ENCODE measurements at regions not wholly inside any gene's neighbourhood (a gene's known extent, or its start where the extent isn't known, plus 50 kb on each side); places are given as distances from the start of the nearest gene placed in this dataset.
"Not testable (repeated sequence)": the region's sequence is repeated elsewhere in the genome, so short reads cannot be mapped to it uniquely, and the experiment has no call there.

DNA sequence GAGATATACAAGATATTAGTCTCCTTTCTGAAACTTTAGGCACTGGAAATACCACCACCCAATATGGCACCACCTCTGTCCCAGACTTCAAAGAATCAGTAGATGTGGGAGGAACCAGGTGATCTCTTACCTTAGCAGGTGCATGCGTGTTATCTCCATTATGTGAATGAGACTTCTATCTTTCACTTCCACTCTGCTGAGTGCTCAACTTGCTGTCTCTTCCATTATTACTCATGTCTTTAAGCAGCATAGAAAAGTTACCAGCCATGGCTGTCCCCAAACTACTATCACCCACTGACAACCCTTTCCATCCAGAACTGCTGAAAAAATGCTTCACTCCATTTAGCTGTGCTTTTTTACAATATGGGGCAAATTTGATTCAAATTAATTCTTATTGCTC lies 101.5 kb upstream of the PRSS1 start:
- WGBS: 97% methylated on average over 1 of the region's 1 CpG
- Histone ChIP-seq H3K27ac (no peak overlapping the region), H3K36me3 (no peaks in the 10 kb centered on the region), H3K27me3 (replicated peaks; ENCODE audit: insufficient read depth) (no peaks in the 10 kb centered on the region), H3K4me3 (no peak overlapping the region), H3K9me3 (no peaks in the 10 kb centered on the region), H3K4me1 (replicated peaks) (no peaks in the 10 kb centered on the region)
- DNase-seq (ENCODE audit: low spot score): no peak
- TF ChIP-seq CTCF (IDR thresholded peaks at IDR 0.05): no peak
- TF ChIP-seq POLR2A (IDR thresholded peaks at IDR 0.05): no peak
- no peak for TF ChIP-seq POLR2AphosphoS5 (IDR thresholded peaks at IDR 0.05)
- intact Hi-C loops (cut with DNase I): no loop called here

GRCh38 chr7:142646386-142647140 lies 102.7 kb upstream of the PRSS1 start:
- Histone ChIP-seq H3K36me3 (no peaks in the 10 kb centered on the region), H3K4me3 (no peak overlapping the region), H3K9me3 (no peaks in the 10 kb centered on the region), H3K27ac (no peak overlapping the region), H3K27me3 (replicated peaks; ENCODE audit: insufficient read depth) (no peaks in the 10 kb centered on the region), H3K4me1 (replicated peaks) (no peaks in the 10 kb centered on the region)
- DNase-seq (ENCODE audit: low spot score): no peak
- WGBS: 57% methylated on average over 7 of the region's 7 CpGs
- intact Hi-C loops (cut with DNase I): no loop called here
- no peak for TF ChIP-seq CTCF (IDR thresholded peaks at IDR 0.05)
- TF ChIP-seq POLR2AphosphoS5 (IDR thresholded peaks at IDR 0.05): no peak
- TF ChIP-seq POLR2A (IDR thresholded peaks at IDR 0.05): no peak

DNA sequence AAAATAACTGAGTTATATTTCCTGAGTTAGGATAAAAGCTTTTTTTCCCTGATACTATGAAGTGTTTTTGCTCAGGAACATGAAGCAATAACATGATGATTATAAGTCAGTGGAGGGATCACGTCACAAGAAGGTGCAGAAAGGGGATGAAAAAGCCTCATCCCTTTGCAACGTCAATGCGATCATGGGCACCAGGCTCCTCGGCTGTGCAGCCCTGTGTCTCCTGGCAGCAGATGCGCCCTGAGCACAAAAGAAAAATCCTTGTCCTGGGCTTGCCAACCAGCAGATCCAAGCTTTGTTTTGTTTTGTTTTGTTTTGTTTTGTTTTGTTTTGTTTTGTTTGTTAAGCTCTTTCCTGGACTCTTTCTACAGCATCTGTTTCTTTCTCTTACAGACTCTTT lies 103.5 kb upstream of the PRSS1 start:
- intact Hi-C loops (cut with DNase I): no loop called here
- no peak overlapping the region for H3K4me3 ChIP-seq
- H3K4me1 ChIP-seq (replicated peaks): no peaks in the 10 kb centered on the region
- WGBS: 46% methylated on average over 5 of the region's 5 CpGs
- no peak for TF ChIP-seq CTCF (IDR thresholded peaks at IDR 0.05)
- TF ChIP-seq POLR2AphosphoS5 (IDR thresholded peaks at IDR 0.05): no peak
- TF ChIP-seq POLR2A (IDR thresholded peaks at IDR 0.05): no peak
- DNase-seq (ENCODE audit: low spot score): no peak
- no peak overlapping the region for H3K27ac ChIP-seq
- no peaks in the 10 kb centered on the region for H3K9me3 ChIP-seq
- H3K27me3 ChIP-seq (replicated peaks; ENCODE audit: insufficient read depth): no peaks in the 10 kb centered on the region
- no peaks in the 10 kb centered on the region for H3K36me3 ChIP-seq

GRCh38 chr7:142642316-142642715 lies 107.0 kb upstream of the PRSS1 start:
- H3K4me3 ChIP-seq: no peak overlapping the region
- no peaks in the 10 kb centered on the region for H3K27me3 ChIP-seq (replicated peaks; ENCODE audit: insufficient read depth)
- TF ChIP-seq POLR2AphosphoS5 (IDR thresholded peaks at IDR 0.05): no peak
- no peak for TF ChIP-seq CTCF (IDR thresholded peaks at IDR 0.05)
- TF ChIP-seq POLR2A (IDR thresholded peaks at IDR 0.05): no peak
- H3K27ac ChIP-seq: no peak overlapping the region
- no peak for DNase-seq (ENCODE audit: low spot score)
- no peaks in the 10 kb centered on the region for H3K9me3 ChIP-seq
- intact Hi-C loops (cut with DNase I): no loop called here
- H3K4me1 ChIP-seq (replicated peaks): no peaks in the 10 kb centered on the region
- no peaks in the 10 kb centered on the region for H3K36me3 ChIP-seq

GRCh38 chr7:142641252-142641651 lies 108.0 kb upstream of the PRSS1 start:
- H3K27me3 ChIP-seq (replicated peaks; ENCODE audit: insufficient read depth); DNase-seq (ENCODE audit: low spot score); H3K9me3 ChIP-seq; H3K4me1 ChIP-seq (replicated peaks); H3K27ac ChIP-seq; intact Hi-C loops (cut with DNase I); H3K4me3 ChIP-seq; H3K36me3 ChIP-seq: not testable (repeated sequence)
- 83% methylated on average over 4 of the region's 4 CpGs for whole genome bisulfite sequencing
